Stimulated activated CD4-positive, alpha-beta T cell treated with anti-CD3 and anti-CD28 coated beads, Interleukin-15, amount 100 ng/mL, for 24 hours (primary cell): ENCODE measurements at regions not wholly inside any gene's neighbourhood (a gene's known extent, or its start where the extent isn't known, plus 50 kb on each side); places are given as distances from the start of the nearest gene placed in this dataset.
A peak's percentile ranks its signal among the peaks of the same experiment; 100 is the strongest.
"Not testable (repeated sequence)": the region's sequence is repeated elsewhere in the genome, so short reads cannot be mapped to it uniquely, and the experiment has no call there.

ENCODE experiments used
- DNase-seq: peaks from one replicate; pipeline ENCODE4 v3.0.0-alpha.2; 2020

- DNase-seq = not testable (repeated sequence)
Observed at GRCh38 chr1:9469882-9470281, 69.4 kb upstream of the SLC25A33 start.

DNA sequence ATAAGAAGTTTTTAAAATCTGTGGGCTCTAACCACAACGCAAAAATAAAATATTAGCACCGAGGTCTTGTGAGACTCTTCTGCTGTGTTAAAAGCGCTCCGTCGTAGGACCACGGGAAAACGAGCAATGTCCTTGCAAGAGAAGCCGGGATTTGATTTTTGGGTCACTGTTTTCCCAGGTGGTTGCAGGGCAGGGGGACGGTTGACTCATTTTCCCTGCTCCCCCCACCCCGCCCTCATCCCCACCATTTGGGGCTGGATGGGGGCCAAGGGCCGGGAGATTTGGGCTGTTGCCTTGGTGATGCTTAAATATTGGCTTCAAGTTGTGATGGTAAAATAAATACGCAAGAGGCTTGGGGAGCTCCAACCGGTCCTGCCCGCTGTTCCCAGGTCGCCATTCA, 67.6 kb upstream of the SLC25A33 start:
- no peak for DNase-seq

DNA sequence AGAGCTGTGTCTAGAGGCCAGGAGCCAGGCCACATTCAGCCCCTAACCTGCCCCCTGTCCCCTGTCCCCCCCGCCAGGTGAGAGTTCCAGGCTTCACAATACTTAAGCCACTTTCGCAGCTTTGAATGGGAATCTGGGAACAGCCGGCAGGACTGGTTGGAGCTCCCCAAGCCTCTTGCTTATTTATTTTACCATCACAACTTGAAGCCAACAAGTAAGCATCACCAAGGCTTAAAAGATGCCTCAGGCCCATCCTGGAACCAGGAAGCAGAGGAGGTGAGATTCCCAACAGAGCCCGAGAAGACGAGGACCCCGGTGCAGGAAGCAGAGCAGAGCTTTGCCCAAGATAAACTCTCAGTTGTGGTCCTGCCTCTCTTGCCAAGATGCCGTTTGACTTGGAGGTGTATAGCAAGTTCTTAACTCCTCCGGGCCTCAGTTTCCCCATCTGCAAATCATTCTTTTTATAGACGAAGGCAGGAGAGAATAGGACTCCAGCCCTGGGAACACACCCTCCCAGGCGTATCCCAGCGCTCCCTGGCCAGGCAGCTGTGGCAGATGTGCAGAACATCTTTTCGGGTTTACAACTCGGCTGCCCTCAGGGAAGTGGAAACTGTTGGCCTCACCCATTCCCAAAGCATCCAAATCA, 66.8 kb upstream of the SLC25A33 start:
- no peak for DNase-seq

DNA sequence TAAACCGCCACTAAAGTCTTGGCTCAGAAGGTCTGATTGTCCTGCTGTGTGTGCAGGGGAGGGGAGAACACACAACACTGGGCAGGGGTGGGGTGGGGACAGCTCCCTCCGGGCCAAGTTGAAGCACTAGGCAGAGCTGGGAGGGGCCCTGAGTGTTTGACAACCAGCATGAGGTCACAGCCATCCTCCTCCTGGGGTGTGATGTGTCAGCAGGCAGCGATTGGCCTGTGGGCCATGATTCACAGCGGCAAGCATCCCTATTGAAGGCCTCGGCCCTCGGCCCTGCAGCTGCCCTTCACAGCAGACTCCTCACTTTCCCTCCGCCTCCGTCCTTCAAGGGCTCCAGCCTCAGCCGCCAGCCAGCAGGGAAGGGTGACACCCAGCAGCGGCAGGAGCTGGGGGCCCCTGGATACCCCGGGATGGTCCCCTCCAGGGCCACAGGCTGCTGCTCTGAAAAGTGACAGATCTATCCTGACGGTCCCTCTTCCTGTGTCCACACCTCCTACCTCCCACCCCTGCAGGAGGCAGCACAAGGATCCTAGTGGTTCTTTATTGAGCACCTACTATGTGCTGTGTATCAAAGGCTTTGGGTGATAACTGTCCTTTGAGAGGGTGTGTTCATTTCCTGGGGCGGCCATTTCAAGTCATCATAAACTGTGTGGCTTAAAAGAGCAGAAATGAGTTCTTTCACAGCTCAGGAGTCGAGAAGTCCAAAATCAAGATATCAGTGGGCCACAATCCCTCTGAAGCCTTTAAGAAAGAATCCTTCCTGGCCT, 66.0 kb upstream of the SLC25A33 start:
- DNase-seq = peak; percentile 10

DNA sequence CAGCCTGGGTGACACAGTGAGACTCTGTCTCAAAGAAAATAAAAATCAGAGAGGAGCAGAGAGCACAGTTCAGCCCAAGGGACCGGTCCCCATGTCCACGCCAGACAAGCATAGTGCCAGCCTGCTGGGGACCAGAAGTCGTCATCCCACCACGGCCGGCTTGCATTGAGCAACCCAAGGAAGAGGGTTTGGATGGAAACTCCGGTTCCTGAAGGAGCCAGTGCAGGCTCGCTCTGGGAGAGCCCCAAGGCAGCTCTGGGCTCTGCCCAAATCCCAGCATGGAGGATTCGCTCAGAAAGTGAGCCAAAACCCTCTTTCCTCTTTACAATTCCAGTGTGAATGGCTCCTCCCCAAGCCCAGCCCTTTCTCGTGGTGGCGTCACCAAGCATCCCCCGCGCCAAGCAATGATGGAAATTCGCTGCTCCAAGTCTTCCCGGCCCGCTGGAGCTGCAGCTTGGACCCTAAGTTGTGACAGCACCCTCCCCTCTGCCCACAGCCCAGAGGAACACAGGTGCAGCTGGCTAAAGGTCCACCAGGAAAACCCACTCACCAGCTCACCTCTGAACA, 64.1 kb upstream of the SLC25A33 start:
- no peak for DNase-seq

- no peak for DNase-seq
Observed at GRCh38 chr1:9476790-9477463, 62.3 kb upstream of the SLC25A33 start.

DNA sequence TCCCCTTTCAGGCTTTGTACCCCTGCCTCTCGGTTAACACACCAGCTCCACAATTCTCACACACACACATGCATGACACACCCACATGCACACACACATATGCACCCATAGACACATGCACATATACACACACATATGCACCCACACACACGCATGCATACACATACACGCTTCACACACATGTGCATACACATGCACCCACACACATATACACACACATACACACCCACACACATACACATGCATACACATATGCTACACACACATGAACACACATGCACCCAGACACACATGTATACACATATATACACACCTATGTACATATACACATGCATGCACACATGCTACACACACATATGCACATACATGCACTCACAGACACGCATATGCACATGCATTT, 61.7 kb upstream of the SLC25A33 start:
- DNase-seq = no peak

- no peak for DNase-seq
Observed at GRCh38 chr1:9478021-9478420, 61.2 kb upstream of the SLC25A33 start.

DNA sequence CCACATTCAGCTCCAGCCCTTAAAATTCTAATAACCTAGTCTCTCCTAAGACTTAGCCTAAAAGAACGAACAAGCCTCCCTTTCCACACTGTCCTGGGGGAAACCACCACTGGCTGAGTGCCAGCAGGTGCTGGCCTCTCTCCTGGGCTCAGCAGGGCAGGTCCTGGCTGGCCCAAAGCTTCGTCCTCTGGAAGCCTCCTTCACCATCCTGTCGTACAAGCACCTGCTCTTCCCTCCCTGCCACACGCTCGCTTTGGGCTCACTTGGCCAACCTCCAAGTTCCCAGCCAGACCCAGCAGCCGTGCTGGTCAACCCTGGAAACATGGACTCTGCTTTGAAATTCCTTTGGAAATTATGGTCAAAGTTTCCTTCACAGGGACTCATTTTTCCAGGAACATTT, 58.2 kb upstream of the SLC25A33 start:
- DNase-seq = no peak

- DNase-seq = no peak
Observed at GRCh38 chr1:9482403-9482802, 56.9 kb upstream of the SLC25A33 start.

DNA sequence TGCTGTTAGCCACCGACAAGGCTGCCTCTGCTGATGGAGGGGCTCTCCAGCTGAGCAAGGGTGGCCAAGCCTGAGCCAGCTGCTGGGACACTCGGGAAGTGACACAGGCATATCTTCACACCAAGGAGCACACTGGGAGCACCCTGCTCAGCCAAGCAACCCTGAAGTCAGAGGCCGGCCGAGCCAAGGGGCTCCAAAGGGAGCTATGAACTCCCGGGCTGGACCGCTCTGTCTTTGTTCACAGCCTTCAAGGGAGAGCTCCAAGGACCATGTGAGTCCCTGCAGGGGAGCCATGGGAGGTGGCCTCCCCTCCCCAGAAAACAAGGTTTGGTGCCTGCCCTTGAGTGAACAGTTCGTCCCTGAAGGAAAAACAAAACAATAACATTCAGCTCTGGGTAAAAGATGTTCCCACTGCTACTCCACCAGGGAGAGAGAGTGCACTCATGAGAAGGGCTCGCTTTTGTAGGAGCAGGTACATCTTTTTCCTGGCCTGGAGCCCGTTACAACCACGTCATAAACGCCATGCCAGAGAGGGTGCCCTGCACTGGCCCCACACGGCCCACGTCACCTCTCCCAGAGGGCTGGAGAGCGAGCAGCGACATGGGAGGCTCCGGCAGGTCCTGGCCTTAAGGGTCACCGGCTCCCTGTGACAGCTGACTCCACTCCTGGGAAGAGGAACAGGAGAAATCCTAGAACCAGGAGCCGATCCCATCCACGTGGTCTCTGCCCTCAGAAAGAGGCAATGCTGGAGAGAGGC, 56.3 kb upstream of the SLC25A33 start:
- no peak for DNase-seq

DNA sequence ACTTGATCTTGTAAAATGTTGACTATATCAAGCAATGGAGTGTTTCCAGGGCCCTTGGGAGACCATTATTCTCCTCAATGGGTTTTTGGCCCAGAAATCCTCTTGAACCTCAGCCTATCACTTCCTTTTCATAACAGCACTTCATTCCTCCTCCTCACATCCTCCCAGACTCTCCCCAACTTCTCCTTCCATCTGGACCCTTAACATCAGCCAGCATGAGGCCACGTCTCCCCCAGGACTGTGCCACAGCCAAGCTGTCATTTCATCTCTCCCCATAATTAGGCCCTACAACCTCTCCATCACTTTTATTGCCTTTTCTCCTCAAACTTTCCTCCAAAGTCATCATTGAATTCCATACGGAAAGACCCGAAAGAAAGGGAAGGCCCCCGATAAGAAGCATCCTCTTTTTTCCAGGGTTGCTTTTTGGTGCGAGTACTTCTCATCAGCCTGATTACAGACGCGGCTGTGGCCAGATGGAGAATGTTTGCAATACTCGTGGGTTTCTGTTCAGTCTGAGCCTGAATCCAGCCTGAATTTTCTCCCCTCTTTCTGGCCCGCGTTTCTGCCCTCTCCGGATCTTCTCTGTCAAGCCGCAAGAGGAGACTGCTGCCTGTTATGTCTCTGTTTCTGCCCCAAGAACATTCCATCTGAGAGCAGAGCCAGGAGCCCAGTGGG, 52.7 kb upstream of the SLC25A33 start:
- DNase-seq = no peak
